Esophagus muscularis mucosa (tissue), 3 donors: ENCODE measurements at regions not wholly inside any gene's neighbourhood (a gene's known extent, or its start where the extent isn't known, plus 50 kb on each side); places are given as distances from the start of the nearest gene placed in this dataset.

Experiments used
- CTCF ChIP-seq, 3 experiments: fragments of 200-600 bp in 2 of 3; fragments of 450-650 bp in 1 of 3; sonication (generic) in 2 of 3; IDR thresholded peaks; one replicate each; pipeline ENCODE4 v1.5.1; 2017 to 2019; ENCODE audit warnings: antibody characterized with exemption in 3 of 3, mild to moderate bottlenecking in 2 of 3, moderate library complexity in 1 of 3
- POLR2A ChIP-seq: fragments of 450-650 bp; IDR thresholded peaks from one replicate; pipeline ENCODE4 v1.6.1; 2017; ENCODE audit warnings: antibody characterized with exemption, moderate library complexity, mild to moderate bottlenecking, low read depth

- TF ChIP-seq POLR2A (no peak), CTCF (IDR thresholded peaks at IDR 0.05) (no peak)
Measured at GRCh38 chr17:53626286-53626685, 196.4 kb upstream of the KIF2B start.
